Fibroblast of lung (primary cell): ENCODE measurements at regions not wholly inside any gene's neighbourhood (a gene's known extent, or its start where the extent isn't known, plus 50 kb on each side); places are given as distances from the start of the nearest gene placed in this dataset.

Experiments used
- DNase-seq, 2 donors: peaks; one replicate each; pipeline versions ENCODE4 v3.0.0 to v3.0.0-alpha.2; 2010; ENCODE audit warnings: low read depth in 2 of 2
- H2AFZ ChIP-seq: 2 replicates; pipeline ENCODE4 v1.5.1; 2012; ENCODE audit warnings: low read length, control low read depth, inconsistent platforms
- H3K27ac ChIP-seq: 2 replicates; pipeline ENCODE4 v1.5.1; 2011; ENCODE audit warnings: low read length, control low read depth; ENCODE audit not compliant: insufficient read depth
- H3K27me3 ChIP-seq: 2 replicates; pipeline ENCODE4 v1.5.1; 2011; ENCODE audit warnings: mild to moderate bottlenecking, low read length; ENCODE audit not compliant: control insufficient read depth, insufficient read depth
- H3K36me3 ChIP-seq: 2 replicates; pipeline ENCODE4 v1.5.1; 2011; ENCODE audit warnings: low read length; ENCODE audit not compliant: control insufficient read depth, insufficient read depth
- H3K4me1 ChIP-seq: 2 replicates; pipeline ENCODE4 v1.5.1; 2011; ENCODE audit warnings: low read length; ENCODE audit not compliant: control insufficient read depth, insufficient read depth; ENCODE audit errors: extremely low read depth
- H3K4me2 ChIP-seq: 2 replicates; pipeline ENCODE4 v1.5.1; 2011; ENCODE audit warnings: low read length, control low read depth; ENCODE audit not compliant: insufficient read depth; ENCODE audit errors: extremely low read depth
- H3K4me3 ChIP-seq, 4 experiments: fragments of 200-600 bp in 1 of 4; sonication (generic) in 1 of 4; replicated peaks in 1 of 4; 2 replicates each; pipeline ENCODE4 v1.5.1; 2011 to 2016; ENCODE audit warnings: low read length in 4 of 4, low read depth in 3 of 4, mild to moderate bottlenecking in 3 of 4, control low read depth in 2 of 4, inconsistent platforms in 1 of 4, mixed read lengths in 1 of 4; ENCODE audit not compliant: insufficient read depth in 1 of 4; ENCODE audit errors: control extremely low read depth in 1 of 4
- H3K79me2 ChIP-seq: 2 replicates; pipeline ENCODE4 v1.5.1; 2012; ENCODE audit warnings: mild to moderate bottlenecking, low read length, inconsistent platforms; ENCODE audit not compliant: control insufficient read depth, insufficient read depth
- H3K9ac ChIP-seq: 2 replicates; pipeline ENCODE4 v1.5.1; 2011; ENCODE audit warnings: mild to moderate bottlenecking, low read length, control low read depth; ENCODE audit not compliant: insufficient read depth
- H3K9me3 ChIP-seq: 2 replicates; pipeline ENCODE4 v1.5.1; 2012; ENCODE audit warnings: low read depth, low read length; ENCODE audit not compliant: control insufficient read depth, insufficient read depth
- H4K20me1 ChIP-seq: 2 replicates; pipeline ENCODE4 v1.5.1; 2011; ENCODE audit warnings: low read length; ENCODE audit not compliant: control insufficient read depth, insufficient read depth; ENCODE audit errors: extremely low read depth
- CTCF ChIP-seq, 2 donors: IDR thresholded peaks in 1 of 2; conservative IDR thresholded peaks in 1 of 2; 1 replicate in 1 of 2; 2 replicates in 1 of 2; pipeline ENCODE4 v1.5.1; 2011 to 2012; ENCODE audit warnings: low read length in 2 of 2, control low read depth in 1 of 2, inconsistent platforms in 1 of 2, low read depth in 1 of 2, mild to moderate bottlenecking in 1 of 2
- EZH2 ChIP-seq: IDR thresholded peaks from 2 replicates; pipeline ENCODE4 v1.5.1; 2012; ENCODE audit warnings: low read length, control low read depth, mild to moderate bottlenecking; ENCODE audit errors: missing control alignments

GRCh38 chr12:29043069-29043468 is 106.0 kb upstream of the FAR2 start:
- no peaks in the 10 kb centered on the region for H3K27me3 ChIP-seq
- peaks cover 12% of the 10 kb centered on the region for H3K4me1 ChIP-seq
- H3K9me3 ChIP-seq = no peaks in the 10 kb centered on the region
- peak overlapping the region; percentile 43 for H3K27ac ChIP-seq
- no peaks in the 10 kb centered on the region for H4K20me1 ChIP-seq
- no peaks in the 10 kb centered on the region for H3K36me3 ChIP-seq
- DNase-seq = peak; percentile 45 to 52
- no peak overlapping the region for H2AFZ ChIP-seq
- no peak overlapping the region for H3K4me3 ChIP-seq
- no peak overlapping the region for H3K9ac ChIP-seq
- H3K4me2 ChIP-seq = no peak overlapping the region
- no peaks in the 10 kb centered on the region for H3K79me2 ChIP-seq
- TF ChIP-seq CTCF (conservative IDR thresholded peaks at IDR 0.05 in 1 of 2, IDR thresholded peaks at IDR 0.05 in 1 of 2; ENCODE audit: low read depth in 1 of 2, low read length in 2 of 2) = no peak
- TF ChIP-seq EZH2 = no peak

DNA sequence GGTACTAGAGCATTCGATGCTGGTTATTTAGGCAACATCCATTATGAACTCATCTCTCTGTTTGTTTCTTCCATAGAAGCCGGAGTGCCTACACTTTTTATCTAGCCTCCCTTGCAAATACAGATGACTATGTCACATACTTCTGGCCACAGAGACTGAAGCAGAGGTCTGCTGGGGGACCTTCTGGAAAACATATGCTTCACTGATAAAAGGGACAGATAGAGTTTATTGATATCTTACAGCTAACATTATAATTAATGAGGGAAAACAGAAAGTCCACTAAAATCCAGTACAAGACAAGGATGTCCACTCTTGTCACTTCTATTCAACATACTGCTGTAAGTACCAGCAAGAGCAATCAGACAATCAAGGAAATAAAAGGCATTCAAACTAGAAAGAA is 104.3 kb upstream of the FAR2 start:
- no peak overlapping the region for H3K9ac ChIP-seq
- no peak for DNase-seq
- H3K79me2 ChIP-seq = no peaks in the 10 kb centered on the region
- no peaks in the 10 kb centered on the region for H3K9me3 ChIP-seq
- no peaks in the 10 kb centered on the region for H4K20me1 ChIP-seq
- peaks cover 9% of the 10 kb centered on the region for H3K4me1 ChIP-seq
- no peak overlapping the region for H3K4me2 ChIP-seq
- TF ChIP-seq EZH2 = no peak
- TF ChIP-seq CTCF (conservative IDR thresholded peaks at IDR 0.05 in 1 of 2, IDR thresholded peaks at IDR 0.05 in 1 of 2; ENCODE audit: low read depth in 1 of 2, low read length in 2 of 2) = no peak
- H2AFZ ChIP-seq = no peak overlapping the region
- H3K27me3 ChIP-seq = no peaks in the 10 kb centered on the region
- no peaks in the 10 kb centered on the region for H3K36me3 ChIP-seq
- H3K27ac ChIP-seq = no peak overlapping the region
- no peak overlapping the region for H3K4me3 ChIP-seq

- no peaks in the 10 kb centered on the region for H3K4me1 ChIP-seq
- H3K9me3 ChIP-seq = no peaks in the 10 kb centered on the region
- no peaks in the 10 kb centered on the region for H4K20me1 ChIP-seq
- no peaks in the 10 kb centered on the region for H3K27me3 ChIP-seq
- H3K9ac ChIP-seq = no peak overlapping the region
- no peak overlapping the region for H2AFZ ChIP-seq
- no peak overlapping the region for H3K4me2 ChIP-seq
- H3K4me3 ChIP-seq = no peak overlapping the region
- no peak for DNase-seq
- TF ChIP-seq EZH2 (no peak), CTCF (conservative IDR thresholded peaks at IDR 0.05 in 1 of 2, IDR thresholded peaks at IDR 0.05 in 1 of 2; ENCODE audit: low read depth in 1 of 2, low read length in 2 of 2) (no peak)
- H3K79me2 ChIP-seq = no peaks in the 10 kb centered on the region
- no peaks in the 10 kb centered on the region for H3K36me3 ChIP-seq
- no peak overlapping the region for H3K27ac ChIP-seq
These were observed 100.3 kb upstream of the FAR2 start for GRCh38 chr12:29048787-29049186.
